ENCODE measurements at regions not wholly inside any gene's neighbourhood (a gene's known extent, or its start where the extent isn't known, plus 50 kb on each side); places are given as distances from the start of the nearest gene placed in this dataset.

GRCh38 chr11:126146454-126147192 is 64.8 kb downstream of the RPUSD4 start (continued):
- TF ChIP-seq RERE (CRISPR knock-in tag; IDR thresholded peaks at IDR 0.05; ENCODE audit: borderline replicate concordance) (no peak), SP2 (IDR thresholded peaks at IDR 0.05; ENCODE audit: extremely low read depth, low read depth, low read length, poor library complexity, severe bottlenecking) (no peak), FOXK1 (CRISPR knock-in tag; IDR thresholded peaks at IDR 0.05; ENCODE audit: borderline replicate concordance) (no peak), ARID3B (CRISPR knock-in tag; IDR thresholded peaks at IDR 0.05; ENCODE audit: borderline replicate concordance) (no peak)
